Suppressor macrophage (primary cell): ENCODE measurements at regions not wholly inside any gene's neighbourhood (a gene's known extent, or its start where the extent isn't known, plus 50 kb on each side); places are given as distances from the start of the nearest gene placed in this dataset.
"Not testable (repeated sequence)": the region's sequence is repeated elsewhere in the genome, so short reads cannot be mapped to it uniquely, and the experiment has no call there.

ENCODE experiments used
- DNase-seq, 4 experiments: peaks; one replicate each; pipeline ENCODE4 v3.0.0-alpha.2; 2020 to 2022

DNA sequence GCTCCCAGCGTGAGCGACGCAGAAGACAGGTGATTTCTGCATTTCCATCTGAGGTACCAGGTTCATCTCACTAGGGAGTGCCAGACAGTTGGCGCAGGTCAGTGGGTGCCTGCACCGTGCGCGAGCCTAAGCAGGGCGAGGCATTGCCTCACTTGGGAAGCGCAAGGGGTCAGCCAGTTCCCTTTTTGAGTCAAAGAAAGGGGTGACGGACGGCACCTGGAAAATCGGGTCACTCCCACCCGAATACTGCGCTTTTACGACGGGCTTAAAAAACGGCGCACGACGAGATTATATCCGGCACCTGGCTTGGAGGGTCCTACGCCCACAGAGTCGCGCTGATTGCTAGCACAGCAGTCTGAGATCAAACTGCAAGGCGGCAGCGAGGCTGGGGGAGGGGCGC, 915.9 kb upstream of the FBXO33 start:
- DNase-seq, result not testable (repeated sequence)

DNA sequence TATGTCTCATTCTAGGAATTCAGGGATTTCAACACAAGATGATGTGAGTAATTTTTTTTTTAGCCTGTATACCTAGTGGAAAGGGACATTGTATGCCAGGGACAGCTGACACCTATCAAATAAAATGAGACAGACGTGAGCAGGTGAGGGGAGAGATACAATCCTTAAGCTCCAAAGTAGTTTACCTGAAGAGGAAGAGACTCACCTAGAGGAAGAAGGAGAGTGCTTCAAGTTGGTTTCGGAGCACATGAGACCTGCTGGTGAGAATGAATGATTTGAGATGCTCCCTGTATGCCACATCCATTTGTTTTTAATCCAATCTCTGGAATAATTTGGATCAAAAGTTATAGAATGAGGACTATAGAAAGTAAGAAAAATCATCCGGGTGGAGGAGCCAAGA, 915.4 kb upstream of the FBXO33 start:
- no peak for DNase-seq

- DNase-seq, result no peak
These were observed 914.0 kb upstream of the FBXO33 start for GRCh38 chr14:40346275-40346674.

GRCh38 chr14:40345334-40345733, 913.1 kb upstream of the FBXO33 start:
- DNase-seq, result no peak

- DNase-seq, result no peak
These were observed 908.5 kb upstream of the FBXO33 start for GRCh38 chr14:40340708-40341107.

DNA sequence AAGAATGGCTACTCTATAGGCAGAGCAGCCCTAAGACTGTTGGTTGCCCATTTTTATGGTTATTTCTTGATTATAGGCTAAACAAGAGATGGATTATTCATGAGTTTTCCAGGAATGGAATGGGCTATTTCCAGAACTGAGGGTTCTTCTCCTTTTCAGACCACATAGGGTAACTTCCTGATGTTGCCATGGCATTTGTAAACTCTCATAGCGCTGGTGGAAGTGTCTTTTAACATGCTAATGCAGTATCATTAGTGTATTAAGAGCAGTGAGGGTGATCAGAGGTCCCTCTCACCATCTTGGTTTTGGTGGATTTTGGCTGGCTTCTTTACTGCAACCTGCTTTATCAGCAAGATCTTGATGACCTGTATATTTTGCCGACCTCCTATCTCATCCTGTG, 904.6 kb upstream of the FBXO33 start:
- no peak for DNase-seq

GRCh38 chr14:40326519-40326918, 894.3 kb upstream of the FBXO33 start:
- DNase-seq, result not testable (repeated sequence)

GRCh38 chr14:40318211-40318719, 886.0 kb upstream of the FBXO33 start:
- no peak for DNase-seq

- DNase-seq, result no peak
These were observed 885.5 kb upstream of the FBXO33 start for GRCh38 chr14:40317690-40318089.

DNA sequence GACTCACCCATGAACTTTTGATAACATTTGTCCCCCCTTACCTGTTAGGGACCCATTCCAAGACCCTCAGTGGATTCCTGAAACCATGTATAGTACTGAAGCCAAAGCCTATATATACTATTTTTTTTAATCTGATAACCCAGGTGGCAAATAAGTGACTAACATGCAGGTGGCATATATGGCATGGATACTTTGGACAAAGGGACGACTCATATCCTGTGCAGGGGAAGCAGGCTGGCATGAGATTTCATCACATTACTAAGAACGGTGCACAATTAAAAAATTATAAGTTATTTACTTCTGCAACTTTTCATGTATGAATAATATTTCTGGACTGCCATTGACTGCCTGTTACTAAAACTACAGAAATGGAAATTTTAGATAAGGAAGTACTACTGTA, 880.1 kb upstream of the FBXO33 start:
- no peak for DNase-seq

- DNase-seq, result no peak
These were observed 876.9 kb upstream of the FBXO33 start for GRCh38 chr14:40309124-40309523.

GRCh38 chr14:40308240-40308639, 876.0 kb upstream of the FBXO33 start:
- no peak for DNase-seq

DNA sequence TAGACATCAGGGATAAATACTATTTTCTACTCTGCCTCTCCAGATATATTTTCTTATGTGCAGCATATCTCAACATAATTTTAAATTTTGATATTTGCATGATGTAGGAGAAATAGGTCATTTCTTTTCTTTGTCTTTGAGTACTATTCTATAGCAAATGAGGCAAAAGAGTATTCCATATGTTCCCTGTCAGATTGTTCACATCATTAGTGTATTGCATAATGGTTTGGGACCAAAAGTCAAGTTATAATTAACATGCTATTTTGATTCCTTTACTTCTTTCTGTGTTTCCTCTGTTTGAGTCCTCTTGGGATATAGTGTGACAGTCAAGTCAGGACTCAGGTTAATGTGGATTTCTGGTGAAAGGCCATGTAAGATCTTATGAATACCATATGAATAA, 864.6 kb upstream of the FBXO33 start:
- DNase-seq, result no peak

DNA sequence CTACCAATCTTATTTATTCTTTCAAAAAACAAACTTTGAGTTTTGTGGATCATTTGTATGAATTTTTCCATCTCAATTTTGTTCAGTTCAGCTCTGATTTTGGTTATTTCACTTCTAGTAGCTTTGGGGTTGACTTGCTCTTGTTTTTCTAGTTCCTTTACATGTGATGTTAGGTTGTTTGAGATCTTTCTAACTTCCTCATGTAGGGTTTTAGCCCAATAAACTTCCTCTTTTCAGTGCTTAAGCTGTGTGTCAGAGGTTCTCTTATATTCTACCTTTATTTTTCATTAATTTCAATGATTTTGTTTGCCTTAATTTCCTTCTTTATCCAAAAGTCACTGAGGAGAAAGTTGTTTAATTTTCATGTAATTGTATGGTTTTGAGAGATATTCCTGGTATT, 860.4 kb upstream of the FBXO33 start:
- no peak for DNase-seq

DNA sequence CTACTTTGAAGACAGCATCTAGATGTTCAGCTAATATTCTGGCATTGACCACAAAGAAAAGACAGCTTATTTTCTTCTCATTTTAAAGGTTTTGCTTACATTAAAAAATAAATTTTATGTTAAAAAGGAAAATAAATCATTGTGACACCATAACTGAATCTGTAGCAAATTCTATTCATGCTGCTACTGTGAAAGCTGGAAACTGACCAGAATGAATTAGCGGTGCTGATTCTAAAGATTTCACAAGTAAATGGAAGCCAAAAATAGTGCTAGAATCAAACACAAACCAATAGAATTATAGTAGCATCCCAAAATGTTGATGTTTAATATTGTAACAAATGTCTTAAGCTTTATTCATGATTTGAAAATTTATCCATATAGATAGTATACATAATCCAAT, 850.0 kb upstream of the FBXO33 start:
- DNase-seq, result no peak

DNA sequence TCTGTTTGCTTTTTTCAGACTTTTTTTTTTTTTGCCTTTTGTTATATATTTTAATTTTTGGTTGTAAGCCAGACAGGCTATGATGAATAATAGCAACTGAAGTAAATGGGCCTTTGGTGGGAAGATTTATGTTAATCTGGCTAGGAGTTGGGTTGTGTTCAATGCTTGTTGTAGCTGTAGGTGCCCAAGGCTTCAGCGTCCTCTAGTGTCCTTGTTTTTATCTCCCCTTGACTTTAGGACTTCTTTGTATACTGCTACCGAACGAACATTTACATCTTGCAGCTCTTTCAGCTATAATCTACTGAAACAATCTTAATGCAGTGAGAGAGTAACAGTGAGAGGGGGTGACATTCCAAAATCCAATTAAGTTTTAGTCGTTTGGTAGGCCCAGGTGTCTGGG, 848.4 kb upstream of the FBXO33 start:
- no peak for DNase-seq

GRCh38 chr14:40273417-40273816, 841.2 kb upstream of the FBXO33 start:
- no peak for DNase-seq

DNA sequence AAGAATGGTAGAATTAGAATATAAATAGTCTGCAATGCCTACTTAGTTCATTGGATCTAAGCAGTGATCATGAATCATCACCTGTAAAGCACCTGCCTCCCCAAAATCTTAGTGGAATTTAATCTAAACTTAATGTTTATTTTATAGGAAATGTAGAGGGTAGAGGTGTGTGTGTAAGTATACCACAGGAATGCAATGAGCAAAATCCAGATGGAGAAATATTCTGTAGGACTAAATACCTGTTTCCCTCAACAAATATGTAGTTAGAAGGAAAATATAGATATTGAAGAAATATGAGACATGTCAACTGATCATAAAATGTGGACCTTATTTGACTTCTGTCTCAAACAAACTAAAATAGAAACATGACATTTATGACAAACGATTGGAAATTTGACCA, 839.2 kb upstream of the FBXO33 start:
- no peak for DNase-seq

GRCh38 chr14:40269436-40269835, 837.2 kb upstream of the FBXO33 start:
- DNase-seq, result no peak

DNA sequence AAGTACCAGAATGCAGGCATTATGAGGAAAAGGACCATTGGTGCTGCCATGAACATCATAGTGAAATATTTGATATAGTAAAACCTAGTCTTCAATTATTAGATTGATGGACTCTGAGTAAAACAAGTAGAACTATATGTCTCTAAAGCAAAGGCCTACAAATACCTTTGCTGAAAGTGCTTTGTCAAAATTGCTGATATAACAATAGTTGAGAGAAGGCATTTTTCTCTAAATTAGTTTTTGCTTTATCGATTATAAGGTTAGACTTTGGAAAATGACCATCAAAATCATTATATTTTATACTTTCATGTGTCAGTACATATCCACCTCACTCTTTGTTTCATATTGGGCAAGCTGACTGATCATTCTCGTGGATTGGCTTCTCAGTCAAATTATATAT, 836.0 kb upstream of the FBXO33 start:
- DNase-seq, result no peak

- DNase-seq, result no peak
These were observed 832.9 kb upstream of the FBXO33 start for GRCh38 chr14:40265096-40265495.

- DNase-seq, result no peak
These were observed 820.7 kb upstream of the FBXO33 start for GRCh38 chr14:40252817-40253447.

DNA sequence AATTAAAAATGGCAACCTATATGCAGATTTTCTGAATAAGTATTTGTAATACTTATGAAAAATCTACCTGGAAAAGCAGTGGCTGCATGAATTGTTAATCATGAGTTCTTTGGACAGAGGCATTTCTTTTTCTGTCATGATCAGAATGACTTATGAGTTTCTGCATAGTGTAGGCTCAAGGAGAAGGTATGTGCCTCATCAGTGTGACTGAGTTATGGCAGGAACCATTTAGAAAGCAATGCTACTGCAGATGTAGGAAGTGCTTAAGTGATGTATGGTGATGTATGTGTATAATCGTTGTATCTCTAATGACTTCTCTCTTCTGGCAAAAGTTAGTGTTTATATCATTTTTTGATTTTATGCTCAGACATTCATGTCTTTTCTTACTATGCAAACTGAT, 816.4 kb upstream of the FBXO33 start:
- DNase-seq, result no peak

GRCh38 chr14:40240245-40240859, 808.1 kb upstream of the FBXO33 start:
- DNase-seq, result no peak

DNA sequence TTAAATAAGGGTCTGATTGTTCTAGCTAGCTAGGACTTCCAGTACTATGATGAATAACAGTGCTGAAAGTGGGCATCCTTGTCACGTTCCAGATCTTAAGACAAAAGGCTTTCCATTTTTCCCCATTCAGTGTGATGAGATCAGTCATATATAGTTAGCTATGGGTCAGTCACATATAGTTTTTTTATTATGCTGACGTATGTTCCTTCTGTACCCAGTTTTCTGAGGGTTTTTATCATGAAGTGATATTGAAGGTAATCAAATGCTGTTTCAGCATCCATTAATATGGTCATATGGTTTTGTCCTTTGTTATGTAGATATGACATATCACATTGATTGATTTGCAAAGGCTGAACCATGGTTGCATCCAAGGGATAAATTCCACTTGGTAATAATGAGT, 800.1 kb upstream of the FBXO33 start:
- DNase-seq, result no peak
